GM12873 (cell line): ENCODE measurements at regions not wholly inside any gene's neighbourhood (a gene's known extent, or its start where the extent isn't known, plus 50 kb on each side); places are given as distances from the start of the nearest gene placed in this dataset.

ENCODE experiments used
- TF ChIP-seq, protein P1 (sequence below): IDR thresholded peaks from 2 replicates; pipeline ENCODE4 v1.5.1; 2012; ENCODE audit warnings: low read depth, mild to moderate bottlenecking, moderate library complexity, low read length, control low read depth; ENCODE audit not compliant: insufficient read depth; ENCODE audit errors: missing control alignments

- TF ChIP-seq, protein P1, sequence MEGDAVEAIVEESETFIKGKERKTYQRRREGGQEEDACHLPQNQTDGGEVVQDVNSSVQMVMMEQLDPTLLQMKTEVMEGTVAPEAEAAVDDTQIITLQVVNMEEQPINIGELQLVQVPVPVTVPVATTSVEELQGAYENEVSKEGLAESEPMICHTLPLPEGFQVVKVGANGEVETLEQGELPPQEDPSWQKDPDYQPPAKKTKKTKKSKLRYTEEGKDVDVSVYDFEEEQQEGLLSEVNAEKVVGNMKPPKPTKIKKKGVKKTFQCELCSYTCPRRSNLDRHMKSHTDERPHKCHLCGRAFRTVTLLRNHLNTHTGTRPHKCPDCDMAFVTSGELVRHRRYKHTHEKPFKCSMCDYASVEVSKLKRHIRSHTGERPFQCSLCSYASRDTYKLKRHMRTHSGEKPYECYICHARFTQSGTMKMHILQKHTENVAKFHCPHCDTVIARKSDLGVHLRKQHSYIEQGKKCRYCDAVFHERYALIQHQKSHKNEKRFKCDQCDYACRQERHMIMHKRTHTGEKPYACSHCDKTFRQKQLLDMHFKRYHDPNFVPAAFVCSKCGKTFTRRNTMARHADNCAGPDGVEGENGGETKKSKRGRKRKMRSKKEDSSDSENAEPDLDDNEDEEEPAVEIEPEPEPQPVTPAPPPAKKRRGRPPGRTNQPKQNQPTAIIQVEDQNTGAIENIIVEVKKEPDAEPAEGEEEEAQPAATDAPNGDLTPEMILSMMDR, result no peak
Measured at GRCh38 chr12:104822941-104823340, 135.1 kb downstream of the SLC41A2 start.

- TF ChIP-seq, protein P1, result no peak
Measured at GRCh38 chr12:104816845-104817503, 141.1 kb downstream of the SLC41A2 start.

GRCh38 chr12:104815935-104816334 lies 142.2 kb downstream of the SLC41A2 start:
- TF ChIP-seq, protein P1, result no peak

GRCh38 chr12:104814944-104815343 lies 143.1 kb downstream of the SLC41A2 start:
- TF ChIP-seq, protein P1, result no peak
